ENCODE measurements at regions not wholly inside any gene's neighbourhood (a gene's known extent, or its start where the extent isn't known, plus 50 kb on each side); places are given as distances from the start of the nearest gene placed in this dataset.

DNA sequence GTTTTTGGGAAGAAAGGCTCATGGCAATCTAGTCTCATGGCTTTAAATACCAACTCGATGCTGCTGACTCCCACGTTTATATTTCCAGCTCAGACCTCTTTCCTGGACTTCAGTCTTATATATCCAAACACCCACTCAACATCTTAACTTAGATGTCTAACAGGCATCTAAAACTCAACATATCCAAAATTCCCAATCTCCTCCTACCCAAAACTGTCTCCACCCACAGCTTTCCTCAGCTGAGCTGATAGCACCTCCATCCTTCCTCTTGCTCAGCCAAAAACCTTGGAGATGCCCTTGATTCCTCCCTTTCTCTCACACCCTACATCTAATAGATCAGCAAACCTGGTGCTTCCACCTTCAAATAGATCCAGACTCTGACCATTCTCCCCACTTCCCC lies 202.5 kb downstream of the TLE3 start:
- POLR2A ChIA-PET, result no interaction called here
- WGBS (ENCODE audit: low lambda C conversion rate), result 44% methylated on average over 2 of the region's 2 CpGs

DNA sequence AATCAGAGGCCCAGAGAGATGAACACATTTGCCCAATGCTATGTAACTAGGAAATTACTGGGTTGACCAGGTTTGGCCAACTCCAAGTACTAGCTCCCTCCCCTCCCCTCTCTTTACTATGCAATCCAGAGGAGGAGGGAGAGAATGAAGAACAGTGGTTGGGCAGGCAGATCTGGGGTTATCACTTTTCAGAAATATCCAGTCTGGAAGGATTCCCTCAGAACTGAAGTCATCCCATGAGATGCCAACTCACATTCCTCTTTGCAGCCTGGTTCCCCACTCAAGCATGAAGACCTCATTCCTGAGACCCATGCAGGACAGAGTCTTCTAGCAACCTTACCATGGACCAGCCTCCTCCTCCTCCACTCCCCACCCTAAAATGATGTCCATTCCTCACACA lies 201.1 kb downstream of the TLE3 start:
- POLR2A ChIA-PET, result interaction anchor here (0.6 kb wide), 1 partner anchor 14 kb away, joined by 4 read pairs; no protein-coding TSS in a partner anchor
- CTCF ChIA-PET, result interaction anchor here (1.3 kb wide), 1 partner anchor 11 kb away, joined by 7 read pairs; no protein-coding TSS in a partner anchor
- Histone ChIP-seq H3K9me3 (no peaks in the 10 kb centered on the region), H3F3A (replicated peaks; ENCODE audit: insufficient read depth) (no peaks in the 10 kb centered on the region), H3K27me3 (ENCODE audit: insufficient read depth) (peaks cover 11% of the 10 kb centered on the region; the same call in 1 of the 2 replicates), H3K4me3 (ENCODE audit: low read depth in 2 of 2, low read length in 1 of 2) (no peak overlapping the region), H3K4me1 (ENCODE audit: control insufficient read depth in 1 of 2, insufficient read depth in 2 of 2, low read depth in 1 of 2, low read length in 1 of 2) (peaks cover 0 to 47% of the 10 kb centered on the region in 2 experiments; a peak in 2 of 4 replicates), H3K27ac (ENCODE audit: low read depth in 2 of 2, low read length in 1 of 2) (no peak overlapping the region), H3K9ac (no peak overlapping the region), H3K9me2 (no peaks in the 10 kb centered on the region), H3K36me3 (replicated peaks in 1 of 2; ENCODE audit: control insufficient read depth in 1 of 2, insufficient read depth in 2 of 2, low read length in 1 of 2) (no peaks in the 10 kb centered on the region), H3K79me2 (ENCODE audit: insufficient read depth) (no peaks in the 10 kb centered on the region), H2AFZ (ENCODE audit: low read depth) (no peak overlapping the region), H3K4me2 (no peak overlapping the region), H4K20me1 (ENCODE audit: insufficient read depth) (no peaks in the 10 kb centered on the region)
- DNase-seq, result no peak
- TF ChIP-seq, protein P1, sequence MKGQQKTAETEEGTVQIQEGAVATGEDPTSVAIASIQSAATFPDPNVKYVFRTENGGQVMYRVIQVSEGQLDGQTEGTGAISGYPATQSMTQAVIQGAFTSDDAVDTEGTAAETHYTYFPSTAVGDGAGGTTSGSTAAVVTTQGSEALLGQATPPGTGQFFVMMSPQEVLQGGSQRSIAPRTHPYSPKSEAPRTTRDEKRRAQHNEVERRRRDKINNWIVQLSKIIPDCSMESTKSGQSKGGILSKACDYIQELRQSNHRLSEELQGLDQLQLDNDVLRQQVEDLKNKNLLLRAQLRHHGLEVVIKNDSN (IDR thresholded peaks at IDR 0.05; ENCODE audit: borderline replicate concordance, low read depth), result no peak
- TF ChIP-seq EZH2phosphoT487 (IDR thresholded peaks at IDR 0.05; ENCODE audit: borderline replicate concordance, low read depth), result no peak
- no peak for TF ChIP-seq FOSL2 (IDR thresholded peaks at IDR 0.05; ENCODE audit: borderline replicate concordance, low read depth)
- no peak for TF ChIP-seq RXRA (IDR thresholded peaks at IDR 0.05; ENCODE audit: borderline replicate concordance, low read depth)
- TF ChIP-seq TEAD4 (IDR thresholded peaks at IDR 0.05; ENCODE audit: borderline replicate concordance, insufficient read depth), result no peak
- no peak for TF ChIP-seq CHD2 (IDR thresholded peaks at IDR 0.05; ENCODE audit: low read length, partially characterized antibody)
- no peak for TF ChIP-seq MXI1 (IDR thresholded peaks at IDR 0.05; ENCODE audit: low read depth, low read length)
- TF ChIP-seq TAF1 (IDR thresholded peaks at IDR 0.05; ENCODE audit: borderline replicate concordance, low read depth, low read length), result no peak
- TF ChIP-seq ELF1 (IDR thresholded peaks at IDR 0.05), result no peak
- TF ChIP-seq REST (IDR thresholded peaks at IDR 0.05; ENCODE audit: low read depth, low read length), result no peak

More for the DNA sequence above, 202.5 kb downstream of the TLE3 start:
- no peaks in the 10 kb centered on the region for H3F3A ChIP-seq (replicated peaks; ENCODE audit: insufficient read depth)
- TF ChIP-seq CHD2 (IDR thresholded peaks at IDR 0.05; ENCODE audit: low read length, partially characterized antibody) (no peak), RCOR1 (IDR thresholded peaks at IDR 0.05; ENCODE audit: low read length) (no peak), RXRA (IDR thresholded peaks at IDR 0.05; ENCODE audit: borderline replicate concordance, low read depth) (no peak), SIN3A (IDR thresholded peaks at IDR 0.05; ENCODE audit: borderline replicate concordance, low read depth, low read length) (no peak), RFX5 (IDR thresholded peaks at IDR 0.05; ENCODE audit: low read length) (no peak), JUND (IDR thresholded peaks at IDR 0.05) (no peak), EZH2phosphoT487 (IDR thresholded peaks at IDR 0.05; ENCODE audit: borderline replicate concordance, low read depth) (no peak), MXI1 (IDR thresholded peaks at IDR 0.05; ENCODE audit: low read depth, low read length) (no peak)
- TF ChIP-seq, protein P2, sequence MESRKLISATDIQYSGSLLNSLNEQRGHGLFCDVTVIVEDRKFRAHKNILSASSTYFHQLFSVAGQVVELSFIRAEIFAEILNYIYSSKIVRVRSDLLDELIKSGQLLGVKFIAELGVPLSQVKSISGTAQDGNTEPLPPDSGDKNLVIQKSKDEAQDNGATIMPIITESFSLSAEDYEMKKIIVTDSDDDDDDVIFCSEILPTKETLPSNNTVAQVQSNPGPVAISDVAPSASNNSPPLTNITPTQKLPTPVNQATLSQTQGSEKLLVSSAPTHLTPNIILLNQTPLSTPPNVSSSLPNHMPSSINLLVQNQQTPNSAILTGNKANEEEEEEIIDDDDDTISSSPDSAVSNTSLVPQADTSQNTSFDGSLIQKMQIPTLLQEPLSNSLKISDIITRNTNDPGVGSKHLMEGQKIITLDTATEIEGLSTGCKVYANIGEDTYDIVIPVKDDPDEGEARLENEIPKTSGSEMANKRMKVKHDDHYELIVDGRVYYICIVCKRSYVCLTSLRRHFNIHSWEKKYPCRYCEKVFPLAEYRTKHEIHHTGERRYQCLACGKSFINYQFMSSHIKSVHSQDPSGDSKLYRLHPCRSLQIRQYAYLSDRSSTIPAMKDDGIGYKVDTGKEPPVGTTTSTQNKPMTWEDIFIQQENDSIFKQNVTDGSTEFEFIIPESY (IDR thresholded peaks at IDR 0.05; ENCODE audit: borderline replicate concordance, low read depth), result no peak
- TF ChIP-seq, protein P3, sequence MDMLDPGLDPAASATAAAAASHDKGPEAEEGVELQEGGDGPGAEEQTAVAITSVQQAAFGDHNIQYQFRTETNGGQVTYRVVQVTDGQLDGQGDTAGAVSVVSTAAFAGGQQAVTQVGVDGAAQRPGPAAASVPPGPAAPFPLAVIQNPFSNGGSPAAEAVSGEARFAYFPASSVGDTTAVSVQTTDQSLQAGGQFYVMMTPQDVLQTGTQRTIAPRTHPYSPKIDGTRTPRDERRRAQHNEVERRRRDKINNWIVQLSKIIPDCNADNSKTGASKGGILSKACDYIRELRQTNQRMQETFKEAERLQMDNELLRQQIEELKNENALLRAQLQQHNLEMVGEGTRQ (IDR thresholded peaks at IDR 0.05; ENCODE audit: borderline replicate concordance, low read depth, low read length), result no peak
- TF ChIP-seq, protein P4, sequence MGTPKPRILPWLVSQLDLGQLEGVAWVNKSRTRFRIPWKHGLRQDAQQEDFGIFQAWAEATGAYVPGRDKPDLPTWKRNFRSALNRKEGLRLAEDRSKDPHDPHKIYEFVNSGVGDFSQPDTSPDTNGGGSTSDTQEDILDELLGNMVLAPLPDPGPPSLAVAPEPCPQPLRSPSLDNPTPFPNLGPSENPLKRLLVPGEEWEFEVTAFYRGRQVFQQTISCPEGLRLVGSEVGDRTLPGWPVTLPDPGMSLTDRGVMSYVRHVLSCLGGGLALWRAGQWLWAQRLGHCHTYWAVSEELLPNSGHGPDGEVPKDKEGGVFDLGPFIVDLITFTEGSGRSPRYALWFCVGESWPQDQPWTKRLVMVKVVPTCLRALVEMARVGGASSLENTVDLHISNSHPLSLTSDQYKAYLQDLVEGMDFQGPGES (IDR thresholded peaks at IDR 0.05; ENCODE audit: low read depth, low read length), result no peak
- DNase-seq, result no peak
- H3K27me3 ChIP-seq (ENCODE audit: insufficient read depth), result peaks cover 18% of the 10 kb centered on the region; the same call in 1 of the 2 replicates
- H3K4me2 ChIP-seq, result no peak overlapping the region
- H3K4me3 ChIP-seq (ENCODE audit: low read depth in 2 of 2, low read length in 1 of 2), result no peak overlapping the region
- CTCF ChIA-PET, result interaction anchor here (1.8 kb wide), 1 partner anchor 419 kb away, joined by 4 read pairs; no protein-coding TSS in a partner anchor
- no peak overlapping the region for H3K9ac ChIP-seq
- no peak overlapping the region for H2AFZ ChIP-seq (ENCODE audit: low read depth)
- no peaks in the 10 kb centered on the region for H3K9me3 ChIP-seq
- no peak overlapping the region; a peak in 1 of 4 replicates for H3K27ac ChIP-seq (ENCODE audit: low read depth in 2 of 2, low read length in 1 of 2)
- no peaks in the 10 kb centered on the region for H3K9me2 ChIP-seq
- H3K36me3 ChIP-seq (replicated peaks in 1 of 2; ENCODE audit: control insufficient read depth in 1 of 2, insufficient read depth in 2 of 2, low read length in 1 of 2), result no peaks in the 10 kb centered on the region
- H3K79me2 ChIP-seq (ENCODE audit: insufficient read depth), result no peaks in the 10 kb centered on the region
- no peaks in the 10 kb centered on the region for H4K20me1 ChIP-seq (ENCODE audit: insufficient read depth)
- peaks cover 0 to 38% of the 10 kb centered on the region in 2 experiments; a peak in 2 of 4 replicates for H3K4me1 ChIP-seq (ENCODE audit: control insufficient read depth in 1 of 2, insufficient read depth in 2 of 2, low read depth in 1 of 2, low read length in 1 of 2)

Data from SK-N-SH (cell line).